ENCODE measurements at regions not wholly inside any gene's neighbourhood (a gene's known extent, or its start where the extent isn't known, plus 50 kb on each side); places are given as distances from the start of the nearest gene placed in this dataset.

- DNase-seq: no peak
- Histone ChIP-seq H3K36me3 (replicated peaks; ENCODE audit: control insufficient read depth, insufficient read depth, low read length) (no peaks in the 10 kb centered on the region), H3K27me3 (ENCODE audit: control insufficient read depth, insufficient read depth, low read length) (no peaks in the 10 kb centered on the region)
Observed at GRCh38 chr11:70841264-70841663, 411.1 kb downstream of the SHANK2 start.

GRCh38 chr11:70842256-70842655 lies 410.1 kb downstream of the SHANK2 start:
- no peak for DNase-seq
- Histone ChIP-seq H3K27me3 (ENCODE audit: control insufficient read depth, insufficient read depth, low read length) (no peaks in the 10 kb centered on the region), H3K4me3 (ENCODE audit: insufficient read depth, low read depth, low read length) (no peak overlapping the region), H3K36me3 (replicated peaks; ENCODE audit: control insufficient read depth, insufficient read depth, low read length) (no peaks in the 10 kb centered on the region)

More at GRCh38 chr11:70841264-70841663, 411.1 kb downstream of the SHANK2 start:
- H3K4me3 ChIP-seq (ENCODE audit: insufficient read depth, low read depth, low read length): no peak overlapping the region

GRCh38 chr11:70842701-70843100 lies 409.7 kb downstream of the SHANK2 start:
- no peaks in the 10 kb centered on the region for H3K36me3 ChIP-seq (replicated peaks; ENCODE audit: control insufficient read depth, insufficient read depth, low read length)
- H3K27me3 ChIP-seq (ENCODE audit: control insufficient read depth, insufficient read depth, low read length): no peaks in the 10 kb centered on the region
- H3K4me3 ChIP-seq (ENCODE audit: insufficient read depth, low read depth, low read length): no peak overlapping the region
- no peak for DNase-seq

GRCh38 chr11:70843906-70844305 lies 408.5 kb downstream of the SHANK2 start:
- Histone ChIP-seq H3K4me3 (ENCODE audit: insufficient read depth, low read depth, low read length) (no peak overlapping the region), H3K36me3 (replicated peaks; ENCODE audit: control insufficient read depth, insufficient read depth, low read length) (no peaks in the 10 kb centered on the region)
- no peak for DNase-seq

GRCh38 chr11:70844387-70844786 lies 408.0 kb downstream of the SHANK2 start:
- Histone ChIP-seq H3K36me3 (replicated peaks; ENCODE audit: control insufficient read depth, insufficient read depth, low read length) (no peaks in the 10 kb centered on the region), H3K4me3 (ENCODE audit: insufficient read depth, low read depth, low read length) (no peak overlapping the region), H3K27me3 (ENCODE audit: control insufficient read depth, insufficient read depth, low read length) (no peaks in the 10 kb centered on the region)
- peak; percentile 66 for DNase-seq

More at GRCh38 chr11:70843906-70844305, 408.5 kb downstream of the SHANK2 start:
- no peaks in the 10 kb centered on the region for H3K27me3 ChIP-seq (ENCODE audit: control insufficient read depth, insufficient read depth, low read length)

GRCh38 chr11:70845591-70846041 lies 406.8 kb downstream of the SHANK2 start:
- Histone ChIP-seq H3K27me3 (ENCODE audit: control insufficient read depth, insufficient read depth, low read length) (no peaks in the 10 kb centered on the region), H3K4me3 (ENCODE audit: insufficient read depth, low read depth, low read length) (no peak overlapping the region), H3K36me3 (replicated peaks; ENCODE audit: control insufficient read depth, insufficient read depth, low read length) (no peaks in the 10 kb centered on the region)
- no peak for DNase-seq

GRCh38 chr11:70846781-70847655 lies 405.4 kb downstream of the SHANK2 start:
- H3K27me3 ChIP-seq (ENCODE audit: control insufficient read depth, insufficient read depth, low read length): no peaks in the 10 kb centered on the region
- no peak overlapping the region for H3K4me3 ChIP-seq (ENCODE audit: insufficient read depth, low read depth, low read length)
- H3K36me3 ChIP-seq (replicated peaks; ENCODE audit: control insufficient read depth, insufficient read depth, low read length): no peaks in the 10 kb centered on the region
- DNase-seq: no peak

GRCh38 chr11:70848243-70848750 lies 404.1 kb downstream of the SHANK2 start:
- Histone ChIP-seq H3K27me3 (ENCODE audit: control insufficient read depth, insufficient read depth, low read length) (no peaks in the 10 kb centered on the region), H3K36me3 (replicated peaks; ENCODE audit: control insufficient read depth, insufficient read depth, low read length) (no peaks in the 10 kb centered on the region), H3K4me3 (ENCODE audit: insufficient read depth, low read depth, low read length) (no peak overlapping the region)
- DNase-seq: no peak

GRCh38 chr11:70849031-70849430 lies 403.3 kb downstream of the SHANK2 start:
- no peak overlapping the region for H3K4me3 ChIP-seq (ENCODE audit: insufficient read depth, low read depth, low read length)
- H3K36me3 ChIP-seq (replicated peaks; ENCODE audit: control insufficient read depth, insufficient read depth, low read length): no peaks in the 10 kb centered on the region
- DNase-seq: no peak
- H3K27me3 ChIP-seq (ENCODE audit: control insufficient read depth, insufficient read depth, low read length): no peaks in the 10 kb centered on the region

GRCh38 chr11:70851308-70851707 lies 401.1 kb downstream of the SHANK2 start:
- no peak for DNase-seq
- Histone ChIP-seq H3K4me3 (ENCODE audit: insufficient read depth, low read depth, low read length) (no peak overlapping the region), H3K27me3 (ENCODE audit: control insufficient read depth, insufficient read depth, low read length) (no peaks in the 10 kb centered on the region), H3K36me3 (replicated peaks; ENCODE audit: control insufficient read depth, insufficient read depth, low read length) (no peaks in the 10 kb centered on the region)

- Histone ChIP-seq H3K4me3 (ENCODE audit: insufficient read depth, low read depth, low read length) (no peak overlapping the region), H3K36me3 (replicated peaks; ENCODE audit: control insufficient read depth, insufficient read depth, low read length) (no peaks in the 10 kb centered on the region), H3K27me3 (ENCODE audit: control insufficient read depth, insufficient read depth, low read length) (no peaks in the 10 kb centered on the region)
- DNase-seq: no peak
Observed at GRCh38 chr11:70851907-70852306, 400.5 kb downstream of the SHANK2 start.

- no peak for DNase-seq
- Histone ChIP-seq H3K4me3 (ENCODE audit: insufficient read depth, low read depth, low read length) (no peak overlapping the region), H3K27me3 (ENCODE audit: control insufficient read depth, insufficient read depth, low read length) (no peaks in the 10 kb centered on the region), H3K36me3 (replicated peaks; ENCODE audit: control insufficient read depth, insufficient read depth, low read length) (no peaks in the 10 kb centered on the region)
Observed at GRCh38 chr11:70853068-70853769, 399.2 kb downstream of the SHANK2 start.

GRCh38 chr11:70853770-70854108 lies 398.6 kb downstream of the SHANK2 start:
- H3K27me3 ChIP-seq (ENCODE audit: control insufficient read depth, insufficient read depth, low read length): no peaks in the 10 kb centered on the region
- H3K4me3 ChIP-seq (ENCODE audit: insufficient read depth, low read depth, low read length): no peak overlapping the region
- no peak for DNase-seq
- no peaks in the 10 kb centered on the region for H3K36me3 ChIP-seq (replicated peaks; ENCODE audit: control insufficient read depth, insufficient read depth, low read length)

GRCh38 chr11:70854201-70854600 lies 398.2 kb downstream of the SHANK2 start:
- Histone ChIP-seq H3K27me3 (ENCODE audit: control insufficient read depth, insufficient read depth, low read length) (no peaks in the 10 kb centered on the region), H3K36me3 (replicated peaks; ENCODE audit: control insufficient read depth, insufficient read depth, low read length) (no peaks in the 10 kb centered on the region), H3K4me3 (ENCODE audit: insufficient read depth, low read depth, low read length) (no peak overlapping the region)
- DNase-seq: no peak

Measured in H7 (cell line).